Nephron (organoid): ENCODE measurements at regions not wholly inside any gene's neighbourhood (a gene's known extent, or its start where the extent isn't known, plus 50 kb on each side); places are given as distances from the start of the nearest gene placed in this dataset.

Experiments used
- H3K27ac Mint-ChIP-seq, 3 experiments: 2 replicates each; pipeline ENCODE4 v1.8.0; 2020; ENCODE audit warnings: mixed read lengths in 3 of 3, mild to moderate bottlenecking in 2 of 3, moderate library complexity in 1 of 3
- H3K27me3 Mint-ChIP-seq: 2 replicates; pipeline ENCODE4 v1.8.0; 2021; ENCODE audit warnings: low read depth, mild to moderate bottlenecking, moderate library complexity, mixed read lengths
- H3K36me3 Mint-ChIP-seq: 2 replicates; pipeline ENCODE4 v1.8.0; 2020; ENCODE audit warnings: low read depth, mixed read lengths
- H3K4me1 Mint-ChIP-seq: 2 replicates; pipeline ENCODE4 v1.8.0; 2020; ENCODE audit warnings: mixed read lengths
- H3K4me3 Mint-ChIP-seq, 3 experiments: 2 replicates each; pipeline ENCODE4 v1.8.0; 2020; ENCODE audit warnings: mild to moderate bottlenecking in 3 of 3, mixed read lengths in 3 of 3, moderate library complexity in 2 of 3
- H3K9me3 Mint-ChIP-seq: 2 replicates; pipeline ENCODE4 v1.8.0; 2020; ENCODE audit warnings: mixed read lengths
- TF ChIP-seq, protein P1 (sequence below), 3 experiments: fragments of 200-600 bp; sonication (generic); IDR thresholded peaks; one replicate each; pipeline ENCODE4 v1.5.0; 2021; ENCODE audit warnings: antibody characterized with exemption in 3 of 3; ENCODE audit not compliant: unreplicated experiment in 3 of 3

DNA sequence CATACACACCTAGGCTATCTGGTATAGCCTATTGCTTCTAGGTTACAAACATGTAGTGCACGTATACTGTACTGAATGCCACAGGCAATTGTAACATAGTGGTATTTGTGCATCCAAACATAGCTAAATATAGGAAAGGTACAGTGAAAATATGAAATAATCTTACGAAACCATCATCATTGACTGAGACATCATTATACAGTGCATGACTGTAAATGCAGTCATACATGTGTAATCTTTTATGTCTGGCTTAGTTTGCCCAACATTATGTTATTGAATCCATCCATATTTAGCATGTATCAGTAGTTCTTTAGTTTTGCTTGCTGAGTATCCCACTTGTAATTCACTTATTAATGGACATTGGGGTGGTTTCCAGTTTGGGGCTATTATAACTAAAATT is 124.9 kb downstream of the CYLD start:
- no peaks in the 10 kb centered on the region for H3K36me3 Mint-ChIP-seq
- H3K4me1 Mint-ChIP-seq: no peaks in the 10 kb centered on the region
- no peak overlapping the region for H3K4me3 Mint-ChIP-seq
- H3K27ac Mint-ChIP-seq: no peak overlapping the region
- H3K9me3 Mint-ChIP-seq: peaks cover 7% of the 10 kb centered on the region
- H3K27me3 Mint-ChIP-seq: peaks cover 3% of the 10 kb centered on the region
- TF ChIP-seq, protein P1, sequence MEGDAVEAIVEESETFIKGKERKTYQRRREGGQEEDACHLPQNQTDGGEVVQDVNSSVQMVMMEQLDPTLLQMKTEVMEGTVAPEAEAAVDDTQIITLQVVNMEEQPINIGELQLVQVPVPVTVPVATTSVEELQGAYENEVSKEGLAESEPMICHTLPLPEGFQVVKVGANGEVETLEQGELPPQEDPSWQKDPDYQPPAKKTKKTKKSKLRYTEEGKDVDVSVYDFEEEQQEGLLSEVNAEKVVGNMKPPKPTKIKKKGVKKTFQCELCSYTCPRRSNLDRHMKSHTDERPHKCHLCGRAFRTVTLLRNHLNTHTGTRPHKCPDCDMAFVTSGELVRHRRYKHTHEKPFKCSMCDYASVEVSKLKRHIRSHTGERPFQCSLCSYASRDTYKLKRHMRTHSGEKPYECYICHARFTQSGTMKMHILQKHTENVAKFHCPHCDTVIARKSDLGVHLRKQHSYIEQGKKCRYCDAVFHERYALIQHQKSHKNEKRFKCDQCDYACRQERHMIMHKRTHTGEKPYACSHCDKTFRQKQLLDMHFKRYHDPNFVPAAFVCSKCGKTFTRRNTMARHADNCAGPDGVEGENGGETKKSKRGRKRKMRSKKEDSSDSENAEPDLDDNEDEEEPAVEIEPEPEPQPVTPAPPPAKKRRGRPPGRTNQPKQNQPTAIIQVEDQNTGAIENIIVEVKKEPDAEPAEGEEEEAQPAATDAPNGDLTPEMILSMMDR (IDR thresholded peaks at IDR 0.05; ENCODE audit: unreplicated experiment in 3 of 3): no peak

DNA sequence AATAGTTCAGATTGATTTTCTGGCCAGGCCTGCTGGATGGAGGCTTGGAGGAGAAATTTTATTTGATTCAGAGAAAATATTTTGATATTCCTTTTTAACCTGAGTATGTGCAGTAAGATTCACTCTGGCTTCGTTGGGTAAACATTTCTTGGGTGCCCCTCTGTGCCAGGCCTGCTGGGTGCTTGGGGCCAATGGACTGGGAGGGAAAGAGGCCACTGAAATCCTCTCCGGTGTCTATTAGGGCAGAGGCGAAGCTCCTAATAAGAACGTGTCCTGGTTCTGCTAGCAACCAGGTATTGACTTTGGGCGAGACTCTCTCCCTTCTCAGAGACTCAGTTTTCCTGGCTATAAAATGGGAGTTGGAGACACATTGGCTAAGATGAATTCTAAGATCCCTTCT is 122.5 kb downstream of the CYLD start:
- TF ChIP-seq, protein P1 (IDR thresholded peaks at IDR 0.05; ENCODE audit: unreplicated experiment in 3 of 3): no peak
- H3K4me1 Mint-ChIP-seq: no peaks in the 10 kb centered on the region
- H3K9me3 Mint-ChIP-seq: peaks cover 2% of the 10 kb centered on the region
- H3K4me3 Mint-ChIP-seq: no peak overlapping the region
- no peaks in the 10 kb centered on the region for H3K36me3 Mint-ChIP-seq
- peaks cover 7% of the 10 kb centered on the region for H3K27me3 Mint-ChIP-seq
- H3K27ac Mint-ChIP-seq: no peak overlapping the region

DNA sequence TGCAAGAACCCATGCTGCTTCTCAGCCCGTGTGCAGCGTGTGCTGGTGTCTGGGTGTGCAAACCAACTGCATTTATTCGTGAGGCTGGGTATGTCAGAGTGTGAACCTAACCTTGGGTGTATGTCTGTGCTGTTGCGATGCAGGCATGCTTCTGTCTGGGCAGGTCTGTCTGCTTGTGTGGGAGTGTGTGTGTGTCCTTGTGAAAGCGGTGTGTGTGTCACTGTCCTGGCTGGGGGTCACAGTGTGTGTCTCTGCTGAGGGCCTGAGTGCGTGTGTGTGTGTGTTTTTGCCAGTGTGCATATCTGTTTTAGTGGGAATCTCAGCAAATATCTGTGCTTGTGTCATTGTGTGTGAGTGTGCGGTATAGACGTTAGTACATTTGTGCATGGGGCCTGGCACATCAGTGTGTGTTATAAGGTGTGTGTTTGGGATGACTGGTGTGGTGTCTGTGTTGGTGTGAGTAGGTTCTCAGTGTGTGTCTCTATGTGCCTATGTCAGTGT is 121.8 kb downstream of the CYLD start:
- TF ChIP-seq, protein P1 (IDR thresholded peaks at IDR 0.05; ENCODE audit: unreplicated experiment in 3 of 3): no peak
- no peaks in the 10 kb centered on the region for H3K36me3 Mint-ChIP-seq
- H3K27ac Mint-ChIP-seq: no peak overlapping the region
- H3K27me3 Mint-ChIP-seq: peaks cover 7% of the 10 kb centered on the region
- H3K4me3 Mint-ChIP-seq: no peak overlapping the region
- peaks cover 2% of the 10 kb centered on the region for H3K9me3 Mint-ChIP-seq
- no peaks in the 10 kb centered on the region for H3K4me1 Mint-ChIP-seq

DNA sequence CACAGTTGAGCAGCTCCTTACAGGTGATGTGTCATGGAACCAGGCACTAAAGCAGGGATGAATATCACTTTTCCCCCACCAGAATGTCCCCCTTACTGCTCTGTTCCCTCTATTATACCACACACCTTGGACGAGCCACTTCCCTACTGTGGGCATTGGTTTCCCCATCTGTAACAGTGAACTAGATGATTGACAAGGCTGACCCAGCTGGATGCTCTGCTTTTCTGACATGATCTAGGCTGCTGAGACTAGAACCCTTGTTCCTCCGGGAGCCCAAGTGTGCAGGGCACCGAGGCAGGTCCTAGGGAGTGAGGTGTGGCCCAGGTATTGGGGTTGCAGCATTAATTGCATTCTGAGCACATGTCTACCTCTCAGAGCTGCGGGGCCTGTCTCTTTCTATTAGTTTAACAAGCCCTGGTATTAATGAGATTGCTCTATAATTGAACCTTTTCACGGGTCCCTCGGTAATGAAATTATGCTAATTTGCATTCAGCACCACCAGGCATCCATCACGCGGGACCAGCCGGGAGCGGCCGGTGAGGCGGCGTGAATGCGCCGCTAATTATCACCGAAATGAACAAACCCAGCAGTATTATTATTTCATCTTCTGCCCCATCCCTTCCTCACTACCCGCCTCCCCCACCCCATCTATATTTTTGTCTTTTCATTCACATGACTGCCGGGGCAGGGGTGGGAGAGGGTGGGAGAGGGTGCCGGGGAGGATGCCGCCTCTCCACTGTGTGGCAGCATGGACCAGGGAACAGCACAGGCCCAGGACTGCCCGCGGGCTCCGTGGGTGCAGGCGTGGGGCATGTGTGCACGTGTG is 121.1 kb downstream of the CYLD start:
- Mint-ChIP-seq H3K4me1 (no peaks in the 10 kb centered on the region), H3K4me3 (no peak overlapping the region), H3K27me3 (peaks cover 10% of the 10 kb centered on the region), H3K36me3 (no peaks in the 10 kb centered on the region), H3K27ac (no peak overlapping the region), H3K9me3 (peaks cover 2% of the 10 kb centered on the region)
- TF ChIP-seq, protein P1 (IDR thresholded peaks at IDR 0.05; ENCODE audit: unreplicated experiment in 3 of 3): no peak

DNA sequence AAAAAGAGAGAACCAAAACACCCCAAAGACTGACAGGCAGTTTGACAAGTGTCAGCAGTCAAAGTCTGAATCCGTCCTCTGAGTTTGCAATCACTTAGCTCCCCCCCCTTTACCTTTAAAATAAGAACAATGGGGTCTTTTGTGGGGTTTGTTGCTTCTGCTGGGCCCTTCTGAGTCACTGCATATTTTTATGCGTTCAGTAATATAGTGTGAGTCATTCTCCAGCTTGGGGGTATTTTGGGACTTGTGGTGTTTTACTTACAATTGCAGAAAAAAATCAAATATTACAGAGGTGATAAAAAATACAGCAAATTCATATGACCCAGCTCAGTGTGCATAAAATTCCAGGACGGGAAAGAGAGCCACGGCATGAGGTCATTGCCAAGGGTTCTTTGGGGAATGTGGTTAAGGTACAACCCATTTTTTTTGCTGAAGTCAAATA is 120.1 kb downstream of the CYLD start:
- Mint-ChIP-seq H3K4me1 (no peaks in the 10 kb centered on the region), H3K9me3 (peaks cover 2% of the 10 kb centered on the region), H3K36me3 (no peaks in the 10 kb centered on the region), H3K27ac (no peak overlapping the region), H3K4me3 (no peak overlapping the region), H3K27me3 (peaks cover 10% of the 10 kb centered on the region)
- TF ChIP-seq, protein P1 (IDR thresholded peaks at IDR 0.05; ENCODE audit: unreplicated experiment in 3 of 3): no peak

DNA sequence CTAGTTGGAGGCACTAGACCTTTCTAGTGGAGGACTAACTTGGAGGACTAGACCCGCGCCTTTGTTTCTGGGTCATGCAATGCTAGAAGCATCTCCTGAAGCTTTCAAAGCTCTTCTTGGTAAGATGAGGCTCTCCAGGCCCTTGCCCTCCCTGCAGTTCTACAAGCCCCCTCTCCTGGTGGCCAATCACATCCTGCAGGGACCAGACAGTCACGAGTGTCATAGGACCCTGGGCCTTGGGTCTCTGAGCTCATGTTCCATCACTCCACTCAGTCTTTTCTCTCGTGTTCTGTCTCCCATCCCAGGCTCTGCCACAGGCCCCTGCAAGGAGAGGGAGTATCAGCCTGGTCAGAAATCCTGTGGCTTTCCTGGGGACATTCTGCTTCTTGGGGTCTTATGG is 119.6 kb downstream of the CYLD start:
- Mint-ChIP-seq H3K36me3 (no peaks in the 10 kb centered on the region), H3K9me3 (peaks cover 7% of the 10 kb centered on the region), H3K27me3 (peaks cover 10% of the 10 kb centered on the region), H3K4me1 (no peaks in the 10 kb centered on the region), H3K27ac (no peak overlapping the region), H3K4me3 (no peak overlapping the region)
- TF ChIP-seq, protein P1 (IDR thresholded peaks at IDR 0.05; ENCODE audit: unreplicated experiment in 3 of 3): no peak
